HEK293 (cell line): ENCODE measurements at regions not wholly inside any gene's neighbourhood (a gene's known extent, or its start where the extent isn't known, plus 50 kb on each side); places are given as distances from the start of the nearest gene placed in this dataset.

Source experiments
- CTCF ChIA-PET: fragments of 350-600 bp; formaldehyde crosslinking; extraction: SDS; loops from one replicate; lab custom pipeline; 2021; ENCODE audit warnings: antibody characterized with exemption; lab: Yijun Ruan, JAX
- POLR2A ChIA-PET: fragments of 300-600 bp; formaldehyde crosslinking; extraction: SDS; loops from one replicate; lab custom pipeline; 2020; ENCODE audit warnings: antibody characterized with exemption, inconsistent platforms; lab: Yijun Ruan, JAX
- H3K27ac ChIP-seq: fragments of 200-500 bp; sonication (Bioruptor generic); 2 replicates; pipeline ENCODE4 v1.5.1; 2014; ENCODE audit warnings: low read depth, low read length, control low read depth, inconsistent platforms; ENCODE audit errors: extremely low read depth
- H3K36me3 ChIP-seq, 2 experiments: fragments of 200-500 bp in 1 of 2; sonication (Bioruptor generic) in 1 of 2; 1 replicate in 1 of 2; 2 replicates in 1 of 2; pipeline ENCODE4 v1.5.1; 2014 to 2017; ENCODE audit warnings: inconsistent platforms in 2 of 2, low read length in 2 of 2; ENCODE audit not compliant: control insufficient read depth in 2 of 2, insufficient read depth in 1 of 2
- H3K4me1 ChIP-seq: fragments of 200-500 bp; sonication (Bioruptor generic); 2 replicates; pipeline ENCODE4 v1.5.1; 2014; ENCODE audit warnings: mild to moderate bottlenecking, low read length, inconsistent platforms; ENCODE audit not compliant: control insufficient read depth, insufficient read depth
- H3K4me3 ChIP-seq: 2 replicates; pipeline ENCODE4 v1.5.1; 2011; ENCODE audit warnings: low read depth, mild to moderate bottlenecking, control low read depth, low read length, moderate library complexity
- H3K9me3 ChIP-seq: fragments of 200-500 bp; sonication (Bioruptor generic); 2 replicates; pipeline ENCODE4 v1.5.1; 2014; ENCODE audit warnings: low read depth, low read length, inconsistent platforms; ENCODE audit not compliant: control insufficient read depth, insufficient read depth
- BCL11B ChIP-seq: fragments of 450-650 bp; formaldehyde crosslinking; IDR thresholded peaks from 2 replicates; pipeline ENCODE4 v1.5.1; 2016; ENCODE audit warnings: low read depth, missing biosample characterization, missing genetic modification characterization
- IKZF3 ChIP-seq: fragments of 450-650 bp; IDR thresholded peaks from 2 replicates; pipeline ENCODE4 v1.5.0; 2018; ENCODE audit warnings: missing biosample characterization, mild to moderate bottlenecking, missing genetic modification characterization, moderate library complexity
- OVOL3 ChIP-seq: fragments of 450-650 bp; formaldehyde crosslinking; IDR thresholded peaks from 2 replicates; pipeline ENCODE4 v1.5.1; 2016; ENCODE audit warnings: missing biosample characterization, missing genetic modification characterization
- TCF7L2 ChIP-seq: IDR thresholded peaks from 2 replicates; pipeline ENCODE4 v1.6.1; 2011; ENCODE audit warnings: low read depth, mild to moderate bottlenecking, inconsistent platforms, low read length, moderate library complexity, borderline replicate concordance
- ZBTB17 ChIP-seq: fragments of 450-650 bp; formaldehyde crosslinking; IDR thresholded peaks from 2 replicates; pipeline ENCODE4 v1.5.1; 2016; ENCODE audit warnings: missing biosample characterization, missing genetic modification characterization
- ZFP41 ChIP-seq: fragments of 450-650 bp; formaldehyde crosslinking; IDR thresholded peaks from 2 replicates; pipeline ENCODE4 v1.5.1; 2016; ENCODE audit warnings: missing biosample characterization, missing genetic modification characterization, borderline replicate concordance
- ZNF132 ChIP-seq: fragments of 450-650 bp; formaldehyde crosslinking; IDR thresholded peaks from 2 replicates; pipeline ENCODE4 v1.5.1; 2017; ENCODE audit warnings: missing biosample characterization, missing genetic modification characterization, borderline replicate concordance
- ZNF211 ChIP-seq: fragments of 450-650 bp; formaldehyde crosslinking; IDR thresholded peaks from 2 replicates; pipeline ENCODE4 v1.5.1; 2016; ENCODE audit warnings: low read depth, missing biosample characterization, missing genetic modification characterization
- ZNF221 ChIP-seq: fragments of 450-650 bp; formaldehyde crosslinking; IDR thresholded peaks from 2 replicates; pipeline ENCODE4 v1.5.1; 2017; ENCODE audit warnings: missing biosample characterization, missing genetic modification characterization, borderline replicate concordance
- ZNF248 ChIP-seq: fragments of 450-650 bp; formaldehyde crosslinking; IDR thresholded peaks from 2 replicates; pipeline ENCODE4 v1.5.1; 2017; ENCODE audit warnings: missing biosample characterization, missing genetic modification characterization
- ZNF391 ChIP-seq: fragments of 450-650 bp; formaldehyde crosslinking; IDR thresholded peaks from 2 replicates; pipeline ENCODE4 v1.5.1; 2016; ENCODE audit warnings: low read depth, missing biosample characterization, missing genetic modification characterization, borderline replicate concordance
- ZNF549 ChIP-seq: fragments of 450-650 bp; IDR thresholded peaks from 2 replicates; pipeline ENCODE4 v1.5.1; 2018; ENCODE audit warnings: missing biosample characterization, missing genetic modification characterization, mild to moderate bottlenecking, inconsistent platforms, moderate library complexity
- ZNF660 ChIP-seq: fragments of 450-650 bp; IDR thresholded peaks from 2 replicates; pipeline ENCODE4 v1.5.1; 2018; ENCODE audit warnings: missing biosample characterization, mild to moderate bottlenecking, missing genetic modification characterization
- ZNF776 ChIP-seq: fragments of 450-650 bp; formaldehyde crosslinking; IDR thresholded peaks from 2 replicates; pipeline ENCODE4 v1.5.0; 2017; ENCODE audit warnings: missing biosample characterization, missing genetic modification characterization, borderline replicate concordance
- ZNF785 ChIP-seq: fragments of 450-650 bp; formaldehyde crosslinking; IDR thresholded peaks from 2 replicates; pipeline ENCODE4 v1.5.1; 2016; ENCODE audit warnings: missing biosample characterization, missing genetic modification characterization
- ZNF791 ChIP-seq: fragments of 450-650 bp; formaldehyde crosslinking; IDR thresholded peaks from 2 replicates; pipeline ENCODE4 v1.5.1; 2016; ENCODE audit warnings: missing biosample characterization, missing genetic modification characterization
- ZNF843 ChIP-seq: fragments of 450-650 bp; formaldehyde crosslinking; IDR thresholded peaks from 2 replicates; pipeline ENCODE4 v1.5.1; 2016; ENCODE audit warnings: missing biosample characterization, missing genetic modification characterization
- ZXDB ChIP-seq: fragments of 450-650 bp; formaldehyde crosslinking; IDR thresholded peaks from 2 replicates; pipeline ENCODE4 v1.5.1; 2016; ENCODE audit warnings: missing biosample characterization, missing genetic modification characterization
- TF ChIP-seq, protein P1 (sequence below): fragments of 450-650 bp; formaldehyde crosslinking; IDR thresholded peaks from 2 replicates; pipeline ENCODE4 v1.5.1; 2016; ENCODE audit warnings: missing biosample characterization, missing genetic modification characterization
- TF ChIP-seq, protein P2 (sequence below): fragments of 450-650 bp; formaldehyde crosslinking; conservative IDR thresholded peaks from 2 replicates; pipeline ENCODE4 v1.5.1; 2016; ENCODE audit warnings: low read depth, missing biosample characterization, missing genetic modification characterization
- TF ChIP-seq, protein P3 (sequence below): fragments of 450-650 bp; formaldehyde crosslinking; IDR thresholded peaks from 2 replicates; pipeline ENCODE4 v1.5.1; 2016; ENCODE audit warnings: missing biosample characterization, missing genetic modification characterization
- TF ChIP-seq, protein P4 (sequence below): fragments of 450-650 bp; formaldehyde crosslinking; IDR thresholded peaks from 2 replicates; pipeline ENCODE4 v1.5.1; 2016; ENCODE audit warnings: missing biosample characterization, missing genetic modification characterization
- TF ChIP-seq, protein P5 (sequence below): fragments of 450-650 bp; IDR thresholded peaks from 2 replicates; pipeline ENCODE4 v1.5.1; 2018; ENCODE audit warnings: missing biosample characterization, missing genetic modification characterization

DNA sequence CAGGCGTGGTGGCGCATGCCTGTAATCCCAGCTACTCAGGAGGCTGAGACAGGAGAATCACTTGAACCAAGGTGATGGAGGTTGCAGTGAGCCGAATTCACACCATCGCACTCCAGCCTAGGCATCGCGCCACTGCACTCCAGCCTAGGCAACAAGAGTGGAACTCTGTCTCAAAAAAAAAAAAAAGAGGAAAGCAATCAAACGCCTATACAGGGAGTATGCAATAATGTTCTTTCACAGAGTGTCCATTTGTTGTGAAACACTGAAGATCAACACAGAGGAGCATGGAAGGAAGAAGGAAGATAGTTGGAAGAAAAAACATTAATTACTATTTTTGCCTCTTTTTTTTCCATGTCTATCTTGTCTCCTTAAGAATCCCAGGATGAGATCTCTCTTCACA is 113.4 kb downstream of the FBXO8 start:
- Histone ChIP-seq H3K4me3 (no peak overlapping the region), H3K36me3 (no peaks in the 10 kb centered on the region), H3K4me1 (no peaks in the 10 kb centered on the region), H3K9me3 (no peaks in the 10 kb centered on the region), H3K27ac (no peak overlapping the region)
- POLR2A ChIA-PET: no interaction called here
- CTCF ChIA-PET: no interaction called here
- TF ChIP-seq ZBTB17 (tag by site-specific recombination): peak; percentile 77
- TF ChIP-seq, protein P1, sequence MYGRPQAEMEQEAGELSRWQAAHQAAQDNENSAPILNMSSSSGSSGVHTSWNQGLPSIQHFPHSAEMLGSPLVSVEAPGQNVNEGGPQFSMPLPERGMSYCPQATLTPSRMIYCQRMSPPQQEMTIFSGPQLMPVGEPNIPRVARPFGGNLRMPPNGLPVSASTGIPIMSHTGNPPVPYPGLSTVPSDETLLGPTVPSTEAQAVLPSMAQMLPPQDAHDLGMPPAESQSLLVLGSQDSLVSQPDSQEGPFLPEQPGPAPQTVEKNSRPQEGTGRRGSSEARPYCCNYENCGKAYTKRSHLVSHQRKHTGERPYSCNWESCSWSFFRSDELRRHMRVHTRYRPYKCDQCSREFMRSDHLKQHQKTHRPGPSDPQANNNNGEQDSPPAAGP (tag by site-specific recombination): no peak
- TF ChIP-seq, all 188 proteins: peak for 1

DNA sequence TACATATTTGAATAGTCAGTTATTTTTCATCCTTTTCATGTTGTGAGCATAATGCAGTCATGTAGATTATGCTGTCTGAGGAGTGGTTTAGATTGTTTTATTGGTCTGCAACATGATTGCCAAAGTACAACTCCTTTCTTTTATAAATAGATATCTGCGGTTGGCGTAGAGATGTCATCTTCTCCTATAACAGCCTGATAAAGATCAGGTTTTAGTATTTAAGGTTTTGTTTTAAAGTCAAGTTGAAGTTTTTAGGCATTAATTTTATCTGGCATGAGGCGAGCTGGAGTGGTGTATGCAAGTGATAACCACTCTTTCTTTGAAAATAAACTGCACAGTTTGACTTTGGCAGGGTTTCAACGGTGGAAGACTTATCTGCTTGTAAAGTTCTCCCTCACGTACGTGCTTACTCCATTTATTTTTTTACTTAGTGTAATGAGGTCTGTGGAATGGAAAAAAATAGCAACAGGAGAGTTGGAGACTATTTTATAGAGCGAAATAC is 126.3 kb downstream of the FBXO8 start:
- no peaks in the 10 kb centered on the region for H3K36me3 ChIP-seq
- peaks cover 17% of the 10 kb centered on the region for H3K4me1 ChIP-seq
- H3K9me3 ChIP-seq: no peaks in the 10 kb centered on the region
- no peak overlapping the region for H3K4me3 ChIP-seq
- ChIA-PET CTCF (interaction anchor here (0.6 to 1.0 kb wide), 3 partner anchors 37 to 737 kb away, joined by 3 to 4 read pairs (median 3); no protein-coding TSS in a partner anchor), POLR2A (interaction anchor here (0.5 kb wide), 1 partner anchor 435 kb away, joined by 8 read pairs; no protein-coding TSS in a partner anchor)
- H3K27ac ChIP-seq: 0 out of 2 replicates have a peak overlapping the region, but pooled peaks have one; percentile 19
- TF ChIP-seq, protein P2, sequence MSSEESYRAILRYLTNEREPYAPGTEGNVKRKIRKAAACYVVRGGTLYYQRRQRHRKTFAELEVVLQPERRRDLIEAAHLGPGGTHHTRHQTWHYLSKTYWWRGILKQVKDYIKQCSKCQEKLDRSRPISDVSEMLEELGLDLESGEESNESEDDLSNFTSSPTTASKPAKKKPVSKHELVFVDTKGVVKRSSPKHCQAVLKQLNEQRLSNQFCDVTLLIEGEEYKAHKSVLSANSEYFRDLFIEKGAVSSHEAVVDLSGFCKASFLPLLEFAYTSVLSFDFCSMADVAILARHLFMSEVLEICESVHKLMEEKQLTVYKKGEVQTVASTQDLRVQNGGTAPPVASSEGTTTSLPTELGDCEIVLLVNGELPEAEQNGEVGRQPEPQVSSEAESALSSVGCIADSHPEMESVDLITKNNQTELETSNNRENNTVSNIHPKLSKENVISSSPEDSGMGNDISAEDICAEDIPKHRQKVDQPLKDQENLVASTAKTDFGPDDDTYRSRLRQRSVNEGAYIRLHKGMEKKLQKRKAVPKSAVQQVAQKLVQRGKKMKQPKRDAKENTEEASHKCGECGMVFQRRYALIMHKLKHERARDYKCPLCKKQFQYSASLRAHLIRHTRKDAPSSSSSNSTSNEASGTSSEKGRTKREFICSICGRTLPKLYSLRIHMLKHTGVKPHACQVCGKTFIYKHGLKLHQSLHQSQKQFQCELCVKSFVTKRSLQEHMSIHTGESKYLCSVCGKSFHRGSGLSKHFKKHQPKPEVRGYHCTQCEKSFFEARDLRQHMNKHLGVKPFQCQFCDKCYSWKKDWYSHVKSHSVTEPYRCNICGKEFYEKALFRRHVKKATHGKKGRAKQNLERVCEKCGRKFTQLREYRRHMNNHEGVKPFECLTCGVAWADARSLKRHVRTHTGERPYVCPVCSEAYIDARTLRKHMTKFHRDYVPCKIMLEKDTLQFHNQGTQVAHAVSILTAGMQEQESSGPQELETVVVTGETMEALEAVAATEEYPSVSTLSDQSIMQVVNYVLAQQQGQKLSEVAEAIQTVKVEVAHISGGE (tag by site-specific recombination): no peak
- TF ChIP-seq OVOL3 (tag by site-specific recombination) (peak; percentile 85; the same call in 1 of the 2 replicates), ZNF843 (tag by site-specific recombination) (peak; percentile 90), TCF7L2 (peak; percentile 59; the same call in 1 of the 2 replicates), ZNF549 (tag by site-specific recombination) (no peak), ZNF791 (tag by site-specific recombination) (no peak), BCL11B (tag by site-specific recombination) (no peak; the same call in 1 of the 2 replicates), ZNF211 (tag by site-specific recombination) (no peak), ZNF391 (no peak), ZNF248 (tag by site-specific recombination) (no peak), ZNF660 (no peak), IKZF3 (tag by site-specific recombination) (peak; percentile 77), ZNF776 (no peak), ZNF132 (tag by site-specific recombination) (no peak), ZXDB (peak; percentile 68), ZNF221 (tag by site-specific recombination) (no peak), ZNF785 (tag by site-specific recombination) (no peak), ZFP41 (tag by site-specific recombination) (no peak)
- TF ChIP-seq, protein P3, sequence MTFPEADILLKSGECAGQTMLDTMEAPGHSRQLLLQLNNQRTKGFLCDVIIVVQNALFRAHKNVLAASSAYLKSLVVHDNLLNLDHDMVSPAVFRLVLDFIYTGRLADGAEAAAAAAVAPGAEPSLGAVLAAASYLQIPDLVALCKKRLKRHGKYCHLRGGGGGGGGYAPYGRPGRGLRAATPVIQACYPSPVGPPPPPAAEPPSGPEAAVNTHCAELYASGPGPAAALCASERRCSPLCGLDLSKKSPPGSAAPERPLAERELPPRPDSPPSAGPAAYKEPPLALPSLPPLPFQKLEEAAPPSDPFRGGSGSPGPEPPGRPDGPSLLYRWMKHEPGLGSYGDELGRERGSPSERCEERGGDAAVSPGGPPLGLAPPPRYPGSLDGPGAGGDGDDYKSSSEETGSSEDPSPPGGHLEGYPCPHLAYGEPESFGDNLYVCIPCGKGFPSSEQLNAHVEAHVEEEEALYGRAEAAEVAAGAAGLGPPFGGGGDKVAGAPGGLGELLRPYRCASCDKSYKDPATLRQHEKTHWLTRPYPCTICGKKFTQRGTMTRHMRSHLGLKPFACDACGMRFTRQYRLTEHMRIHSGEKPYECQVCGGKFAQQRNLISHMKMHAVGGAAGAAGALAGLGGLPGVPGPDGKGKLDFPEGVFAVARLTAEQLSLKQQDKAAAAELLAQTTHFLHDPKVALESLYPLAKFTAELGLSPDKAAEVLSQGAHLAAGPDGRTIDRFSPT (tag by site-specific recombination): no peak; the same call in 1 of the 2 replicates
- TF ChIP-seq, protein P4, sequence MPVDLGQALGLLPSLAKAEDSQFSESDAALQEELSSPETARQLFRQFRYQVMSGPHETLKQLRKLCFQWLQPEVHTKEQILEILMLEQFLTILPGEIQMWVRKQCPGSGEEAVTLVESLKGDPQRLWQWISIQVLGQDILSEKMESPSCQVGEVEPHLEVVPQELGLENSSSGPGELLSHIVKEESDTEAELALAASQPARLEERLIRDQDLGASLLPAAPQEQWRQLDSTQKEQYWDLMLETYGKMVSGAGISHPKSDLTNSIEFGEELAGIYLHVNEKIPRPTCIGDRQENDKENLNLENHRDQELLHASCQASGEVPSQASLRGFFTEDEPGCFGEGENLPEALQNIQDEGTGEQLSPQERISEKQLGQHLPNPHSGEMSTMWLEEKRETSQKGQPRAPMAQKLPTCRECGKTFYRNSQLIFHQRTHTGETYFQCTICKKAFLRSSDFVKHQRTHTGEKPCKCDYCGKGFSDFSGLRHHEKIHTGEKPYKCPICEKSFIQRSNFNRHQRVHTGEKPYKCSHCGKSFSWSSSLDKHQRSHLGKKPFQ: no peak; the same call in 1 of the 2 replicates
- TF ChIP-seq, protein P1 (tag by site-specific recombination): no peak
- TF ChIP-seq, protein P5, sequence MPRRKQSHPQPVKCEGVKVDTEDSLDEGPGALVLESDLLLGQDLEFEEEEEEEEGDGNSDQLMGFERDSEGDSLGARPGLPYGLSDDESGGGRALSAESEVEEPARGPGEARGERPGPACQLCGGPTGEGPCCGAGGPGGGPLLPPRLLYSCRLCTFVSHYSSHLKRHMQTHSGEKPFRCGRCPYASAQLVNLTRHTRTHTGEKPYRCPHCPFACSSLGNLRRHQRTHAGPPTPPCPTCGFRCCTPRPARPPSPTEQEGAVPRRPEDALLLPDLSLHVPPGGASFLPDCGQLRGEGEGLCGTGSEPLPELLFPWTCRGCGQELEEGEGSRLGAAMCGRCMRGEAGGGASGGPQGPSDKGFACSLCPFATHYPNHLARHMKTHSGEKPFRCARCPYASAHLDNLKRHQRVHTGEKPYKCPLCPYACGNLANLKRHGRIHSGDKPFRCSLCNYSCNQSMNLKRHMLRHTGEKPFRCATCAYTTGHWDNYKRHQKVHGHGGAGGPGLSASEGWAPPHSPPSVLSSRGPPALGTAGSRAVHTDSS (tag by site-specific recombination): 0 out of 2 replicates have a peak, but pooled peaks have one; percentile 29
